TTC549 (cell line): ENCODE measurements at regions not wholly inside any gene's neighbourhood (a gene's known extent, or its start where the extent isn't known, plus 50 kb on each side); places are given as distances from the start of the nearest gene placed in this dataset.
"Not testable (repeated sequence)": the region's sequence is repeated elsewhere in the genome, so short reads cannot be mapped to it uniquely, and the experiment has no call there.

Source experiments
- FAIRE-seq: peaks from 2 replicates; lab custom pipeline; 2012; peaks lifted over from hg19 to GRCh38; lab: Jason Lieb, UNC

DNA sequence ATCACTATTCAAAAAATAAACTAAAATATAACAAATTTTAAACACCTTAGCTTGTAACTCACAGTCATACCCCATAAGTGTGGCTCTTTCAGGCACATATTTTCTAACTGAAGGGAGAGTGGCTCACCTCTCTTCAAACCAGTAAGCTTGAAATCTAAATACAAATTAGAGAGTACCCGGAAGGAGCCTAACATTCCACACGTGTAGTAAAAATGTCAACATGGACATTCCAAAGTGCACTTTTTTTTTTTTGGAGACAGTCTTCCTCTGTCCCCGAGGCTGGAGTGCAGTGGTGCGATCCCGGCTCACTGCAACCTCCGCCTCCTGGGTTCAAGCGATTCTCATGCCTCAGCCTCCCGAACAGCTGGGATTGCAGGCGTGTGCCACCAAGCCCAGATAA is 275.6 kb upstream of the ADGRL2 start:
- no peak for FAIRE-seq

DNA sequence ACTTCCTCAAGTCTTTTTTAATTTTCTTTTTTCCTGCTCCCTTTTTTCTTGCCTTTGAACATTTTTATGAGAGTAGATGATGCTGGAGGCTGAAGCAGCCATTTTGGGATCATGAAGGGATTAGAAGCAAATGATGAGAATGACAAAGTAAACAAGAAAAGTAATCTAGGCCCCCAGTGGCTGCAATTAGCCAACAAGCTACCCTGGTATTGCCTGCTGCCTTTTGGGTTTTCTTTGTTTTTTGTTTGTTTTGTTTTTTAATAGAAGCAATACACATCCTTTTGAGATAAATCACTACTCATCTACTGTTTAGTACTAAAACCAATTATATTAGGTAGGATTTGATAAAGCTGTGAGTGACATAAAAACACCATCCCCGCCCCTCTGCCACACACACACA is 280.7 kb upstream of the ADGRL2 start:
- no peak for FAIRE-seq

DNA sequence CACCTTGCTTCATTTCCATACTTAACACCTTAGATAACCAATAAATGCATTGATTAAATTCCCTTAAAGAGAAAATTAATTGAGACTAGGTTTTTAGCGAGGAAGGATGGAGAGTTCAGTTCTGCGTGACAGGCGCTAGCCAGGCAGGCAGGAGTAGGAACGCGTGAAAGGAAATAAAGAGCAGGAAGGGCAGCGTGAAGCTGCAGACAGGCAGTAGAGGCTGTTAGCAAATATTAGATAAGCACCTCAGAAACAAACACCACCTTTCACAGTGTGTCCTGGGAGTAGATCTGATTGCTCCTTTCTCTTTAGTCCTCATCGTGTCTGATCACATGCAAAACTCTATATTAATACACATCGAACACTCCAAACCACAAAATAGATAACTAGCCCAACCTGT is 282.7 kb upstream of the ADGRL2 start:
- no peak for FAIRE-seq

DNA sequence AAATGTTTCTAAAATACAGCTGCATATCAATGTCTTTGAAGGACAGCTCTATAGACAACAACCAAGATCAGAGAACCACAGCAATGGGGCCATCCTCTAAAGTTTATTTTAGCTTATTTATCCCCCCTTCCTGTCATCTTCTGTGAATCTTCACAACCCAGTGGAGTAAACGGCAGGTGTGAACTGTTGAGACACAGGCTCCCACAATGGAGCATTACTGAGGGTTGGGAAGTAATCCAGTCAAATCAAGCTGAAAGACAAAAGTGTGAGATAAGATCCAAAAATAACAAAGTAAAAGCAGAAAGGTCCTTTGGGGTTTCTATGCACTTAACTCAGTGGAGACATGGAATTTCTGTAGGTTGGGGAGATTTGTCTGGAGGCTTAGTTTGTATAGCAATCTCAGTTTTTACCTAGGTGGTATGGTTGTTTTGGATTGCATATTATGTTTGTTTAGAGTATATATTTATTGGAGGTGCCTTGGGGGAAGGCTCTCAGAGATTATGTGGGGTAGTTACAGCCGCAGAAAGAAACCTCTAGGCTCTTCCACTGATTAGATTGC is 286.9 kb upstream of the ADGRL2 start:
- no peak for FAIRE-seq

DNA sequence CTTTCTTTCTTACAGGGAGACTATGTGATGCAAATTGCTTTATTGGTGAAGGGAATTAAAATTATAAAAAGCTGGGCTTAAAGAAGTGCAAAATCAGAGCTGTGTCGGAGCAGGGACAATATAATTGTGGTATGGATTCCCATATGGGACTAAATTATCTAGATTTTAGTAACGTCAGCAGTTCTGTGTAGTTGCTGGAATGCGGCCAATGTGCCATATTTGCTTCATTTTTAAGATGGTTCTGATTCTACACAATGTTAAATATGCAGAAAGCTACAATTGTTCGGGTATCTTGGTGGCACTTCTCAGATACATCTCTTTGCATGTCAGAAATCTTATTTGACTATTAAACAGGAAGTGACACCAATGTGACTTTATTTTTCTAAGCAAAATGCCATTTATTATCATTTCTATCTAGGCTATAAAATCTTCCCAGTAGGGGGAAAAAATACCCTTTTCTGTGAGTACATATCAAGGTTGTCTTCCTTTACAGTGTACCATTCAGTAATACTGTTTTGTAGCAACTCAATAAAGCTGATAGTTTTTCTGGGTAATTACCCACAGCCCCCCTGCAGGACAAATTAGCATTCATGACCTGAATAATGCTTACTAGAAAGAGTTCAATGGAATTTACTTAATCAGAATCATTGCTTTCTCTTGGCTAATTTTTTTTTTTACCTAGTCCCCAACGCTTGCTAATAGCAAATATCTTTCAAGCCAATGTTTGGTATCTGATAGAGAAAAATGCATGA is 288.3 kb upstream of the ADGRL2 start:
- no peak for FAIRE-seq

DNA sequence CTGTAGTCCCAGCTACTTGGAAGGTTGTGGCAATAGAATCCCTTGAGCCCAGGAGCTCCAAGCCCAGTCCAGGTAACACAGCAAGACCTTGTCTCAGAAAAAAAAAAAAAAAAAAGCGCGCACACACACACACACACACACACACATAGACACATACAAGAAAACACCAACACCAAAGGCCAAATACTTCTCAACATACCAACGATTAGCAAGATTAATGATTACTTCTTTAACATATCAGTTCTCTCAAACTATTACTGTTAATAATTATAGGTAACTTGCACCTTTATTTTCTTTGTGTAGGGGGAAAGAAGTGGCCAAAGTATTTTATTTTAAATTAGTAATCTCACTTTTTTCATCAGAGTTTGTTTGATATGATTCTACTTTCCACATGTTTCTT is 289.5 kb upstream of the ADGRL2 start:
- no peak for FAIRE-seq

DNA sequence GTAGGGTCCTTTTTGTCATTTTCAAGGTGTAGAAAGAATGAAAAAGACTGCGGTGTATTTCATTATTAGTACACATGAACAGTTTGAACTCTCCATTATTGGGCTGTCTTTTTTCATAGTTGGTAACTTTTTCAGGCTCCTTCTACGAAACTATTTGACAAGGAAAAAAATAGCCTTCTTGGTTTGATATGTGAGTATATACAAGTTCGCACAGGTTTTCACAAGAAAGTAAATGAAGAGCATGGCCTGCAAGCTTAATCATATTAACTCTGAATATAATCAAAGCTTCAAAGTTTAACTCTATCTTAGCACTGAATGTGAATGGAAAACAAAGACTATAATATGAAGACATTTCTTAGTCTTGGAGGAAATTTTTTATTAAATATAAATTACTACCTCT is 290.0 kb upstream of the ADGRL2 start:
- no peak for FAIRE-seq

DNA sequence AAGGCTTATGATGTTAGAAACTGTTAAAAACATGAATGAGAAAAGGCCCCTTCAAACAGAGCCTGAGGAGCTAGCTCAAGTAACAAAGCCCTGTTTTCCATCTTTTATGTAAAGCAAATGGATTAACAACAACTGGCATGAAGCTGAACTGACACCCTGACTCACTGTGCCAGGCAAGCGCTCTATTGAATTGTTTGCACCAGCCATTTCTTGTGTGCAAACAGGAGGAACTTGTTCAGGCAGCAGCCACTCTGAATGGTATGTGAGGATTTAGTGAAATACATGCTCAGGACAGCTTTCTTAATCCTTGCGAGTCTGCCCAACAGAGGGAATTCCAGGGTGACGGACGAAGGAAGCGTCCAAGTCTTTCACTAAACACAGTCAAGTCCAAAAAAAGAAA is 291.1 kb upstream of the ADGRL2 start:
- no peak for FAIRE-seq

DNA sequence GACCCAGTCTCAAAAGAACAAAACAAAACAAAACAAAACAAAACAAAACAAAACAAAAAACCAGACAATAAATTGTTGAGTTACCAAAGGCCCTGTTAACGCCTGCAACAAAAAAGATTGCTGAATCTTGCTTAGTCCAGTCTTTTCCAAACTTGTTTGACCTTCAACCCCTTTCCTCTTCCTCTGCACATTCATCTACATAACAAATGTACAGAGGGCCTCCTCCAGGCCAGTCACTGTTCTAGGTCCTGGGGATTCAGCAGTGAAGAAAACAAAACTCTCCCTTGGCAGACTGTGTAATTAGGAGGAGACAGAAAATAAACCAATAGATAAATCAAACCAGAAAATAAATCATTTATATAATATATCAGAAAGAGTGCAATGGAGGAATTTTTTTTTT is 294.0 kb upstream of the ADGRL2 start:
- FAIRE-seq = no peak

DNA sequence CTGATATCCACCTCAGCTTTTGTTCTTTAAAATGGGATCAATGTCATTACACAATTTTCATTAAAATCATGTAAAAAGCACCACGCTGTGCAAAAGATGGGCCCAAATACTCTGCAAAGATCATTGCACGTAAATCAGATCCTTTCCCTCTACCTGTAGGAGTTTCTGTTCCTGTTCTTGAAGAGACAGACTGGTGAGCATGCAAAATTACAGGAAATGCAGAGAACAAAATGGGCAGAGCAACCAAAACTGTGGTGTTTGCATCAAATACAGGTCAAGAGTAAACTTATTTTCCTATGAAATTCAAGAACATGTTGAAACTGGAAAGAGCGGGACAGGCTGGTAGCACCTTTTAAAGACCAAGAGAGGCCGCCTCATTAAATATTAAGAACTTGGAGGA is 294.9 kb upstream of the ADGRL2 start:
- FAIRE-seq = no peak

DNA sequence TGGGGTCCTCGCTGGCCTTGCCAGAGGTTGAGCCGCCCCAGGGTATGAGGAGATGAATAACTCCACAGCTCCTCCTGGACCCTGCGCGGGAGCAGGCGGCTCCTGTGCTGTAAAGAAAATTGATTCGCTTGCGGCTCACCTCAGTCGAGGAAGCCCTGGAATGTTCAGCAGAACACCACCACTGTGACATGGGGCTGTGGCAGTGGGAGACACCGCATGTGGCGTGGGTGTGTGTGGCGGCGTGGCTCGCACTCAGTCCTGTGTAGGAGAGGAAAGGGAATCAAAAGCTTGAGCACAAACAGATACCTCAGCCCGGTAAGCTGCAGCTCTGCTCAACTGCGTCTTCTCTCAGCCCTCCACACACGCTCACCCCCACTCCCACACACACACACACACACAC is 295.9 kb upstream of the ADGRL2 start:
- FAIRE-seq = not testable (repeated sequence)

DNA sequence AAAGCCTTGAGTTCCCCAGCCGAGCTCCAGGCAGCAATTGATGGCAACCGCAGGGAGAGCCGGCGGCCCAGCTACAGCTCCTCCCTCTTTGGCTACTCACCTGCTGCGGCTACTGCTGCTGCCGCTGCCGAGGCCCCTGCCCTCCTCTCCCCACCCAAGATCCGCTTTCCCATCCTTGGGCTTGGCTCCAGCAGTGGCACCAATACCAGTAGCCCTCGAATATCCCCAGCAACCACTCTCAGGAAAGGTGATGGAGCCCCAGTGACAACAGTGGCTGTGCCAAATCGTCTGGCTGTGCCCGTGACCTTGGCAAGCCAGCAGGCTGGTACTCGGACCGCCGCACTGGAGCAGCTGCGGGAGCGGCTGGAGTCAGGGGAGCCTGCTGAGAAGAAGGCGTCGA is 298.0 kb upstream of the ADGRL2 start:
- FAIRE-seq = not testable (repeated sequence)

DNA sequence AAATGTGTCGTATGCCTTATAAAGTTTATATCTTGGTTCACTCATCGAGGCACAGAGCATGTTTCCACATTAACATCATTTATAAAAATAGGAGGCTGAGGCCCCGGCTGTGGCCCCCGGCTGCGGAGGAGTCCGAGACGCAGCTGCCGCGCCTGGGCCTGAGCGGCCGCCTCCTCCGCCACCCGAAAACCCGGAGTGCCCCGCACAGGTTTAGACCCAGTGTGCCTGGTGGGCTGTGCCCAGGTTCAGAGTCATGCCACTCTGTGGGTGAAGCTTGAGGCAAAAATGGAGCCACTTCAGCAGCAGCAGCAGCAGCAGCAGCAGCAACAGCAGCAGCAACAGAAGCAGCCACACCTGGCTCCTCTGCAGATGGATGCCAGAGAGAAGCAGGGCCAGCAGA is 299.2 kb upstream of the ADGRL2 start:
- not testable (repeated sequence) for FAIRE-seq

DNA sequence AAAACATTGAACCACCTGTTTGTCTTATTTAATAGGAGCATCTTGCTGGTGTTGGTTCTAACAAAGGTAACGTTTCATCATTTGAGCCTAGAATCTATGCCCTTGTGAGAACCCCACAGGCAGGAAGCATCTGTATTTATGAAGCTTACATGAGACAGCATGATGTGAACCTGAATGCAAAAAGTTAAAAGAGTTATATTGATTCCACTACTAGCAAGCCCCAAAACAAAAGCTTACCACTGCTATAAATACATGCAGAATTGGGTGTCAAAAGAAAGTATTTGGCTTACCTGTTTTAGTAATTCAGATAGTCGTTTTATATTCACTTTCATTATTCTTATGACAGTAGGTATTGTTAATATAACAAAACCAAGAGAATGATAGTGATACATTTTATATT is 301.2 kb upstream of the ADGRL2 start:
- FAIRE-seq = no peak

DNA sequence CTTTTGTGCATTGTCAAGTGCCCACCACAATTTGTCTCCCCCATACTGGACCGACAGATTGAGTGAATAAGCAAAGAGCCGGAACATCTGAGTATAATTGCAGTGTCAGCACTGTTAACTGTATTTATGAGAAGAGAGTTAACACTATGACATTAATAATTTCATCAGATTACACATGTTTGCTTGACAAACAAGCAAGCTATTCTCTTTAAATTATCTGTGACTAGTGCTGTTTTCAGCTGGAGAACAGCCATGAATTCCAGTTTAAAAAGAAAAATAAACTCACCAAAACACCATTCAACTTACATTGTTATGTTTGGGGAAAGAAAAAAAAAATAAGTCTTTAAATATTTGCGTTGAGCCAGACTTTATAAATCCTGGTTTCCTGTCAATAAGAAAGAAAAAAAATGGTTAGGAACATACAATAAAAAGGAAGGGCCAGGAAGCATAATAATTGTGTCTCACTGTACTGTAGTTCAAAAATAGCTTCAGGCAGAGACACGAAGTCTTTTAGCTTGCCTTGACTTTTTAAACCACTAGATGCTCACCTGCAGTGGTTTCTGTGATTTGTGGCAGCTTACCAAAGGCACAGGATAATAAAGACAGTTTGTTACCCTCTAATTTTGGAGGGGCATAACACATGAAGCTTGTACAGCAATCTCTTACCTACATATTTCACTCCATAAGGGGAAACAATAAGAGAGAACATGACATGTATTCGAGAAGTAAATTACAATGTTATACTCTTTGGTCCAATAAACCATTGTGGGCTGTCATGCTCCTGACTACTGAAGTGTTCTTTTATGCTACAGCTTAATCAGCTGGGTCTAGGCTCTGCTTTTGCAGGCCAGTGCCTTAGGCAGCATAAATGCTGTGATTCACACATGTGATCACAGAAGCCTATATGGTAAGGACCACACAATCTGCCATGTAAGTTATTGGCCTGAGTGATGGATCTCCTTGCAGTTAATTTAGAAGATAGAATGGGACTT is 302.0 kb upstream of the ADGRL2 start:
- no peak for FAIRE-seq

DNA sequence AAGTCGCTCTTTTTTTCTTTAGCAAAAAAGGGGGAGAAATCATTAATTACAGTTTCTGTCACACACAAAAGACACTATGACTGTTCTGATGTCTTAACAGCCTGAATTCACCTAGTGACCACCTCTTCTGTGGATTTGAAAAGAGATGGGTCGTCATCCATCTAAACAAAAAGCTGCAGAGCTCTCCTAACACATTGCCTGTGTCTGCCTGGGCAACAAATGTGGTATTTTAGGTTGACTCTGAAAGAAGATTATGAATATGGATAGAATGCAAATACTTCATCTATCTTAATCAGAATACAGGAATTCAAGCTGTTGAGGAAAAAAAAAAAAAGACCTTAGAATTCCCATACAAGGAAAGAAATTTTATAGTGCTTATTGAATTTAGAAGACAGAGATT is 304.4 kb upstream of the ADGRL2 start:
- no peak for FAIRE-seq

DNA sequence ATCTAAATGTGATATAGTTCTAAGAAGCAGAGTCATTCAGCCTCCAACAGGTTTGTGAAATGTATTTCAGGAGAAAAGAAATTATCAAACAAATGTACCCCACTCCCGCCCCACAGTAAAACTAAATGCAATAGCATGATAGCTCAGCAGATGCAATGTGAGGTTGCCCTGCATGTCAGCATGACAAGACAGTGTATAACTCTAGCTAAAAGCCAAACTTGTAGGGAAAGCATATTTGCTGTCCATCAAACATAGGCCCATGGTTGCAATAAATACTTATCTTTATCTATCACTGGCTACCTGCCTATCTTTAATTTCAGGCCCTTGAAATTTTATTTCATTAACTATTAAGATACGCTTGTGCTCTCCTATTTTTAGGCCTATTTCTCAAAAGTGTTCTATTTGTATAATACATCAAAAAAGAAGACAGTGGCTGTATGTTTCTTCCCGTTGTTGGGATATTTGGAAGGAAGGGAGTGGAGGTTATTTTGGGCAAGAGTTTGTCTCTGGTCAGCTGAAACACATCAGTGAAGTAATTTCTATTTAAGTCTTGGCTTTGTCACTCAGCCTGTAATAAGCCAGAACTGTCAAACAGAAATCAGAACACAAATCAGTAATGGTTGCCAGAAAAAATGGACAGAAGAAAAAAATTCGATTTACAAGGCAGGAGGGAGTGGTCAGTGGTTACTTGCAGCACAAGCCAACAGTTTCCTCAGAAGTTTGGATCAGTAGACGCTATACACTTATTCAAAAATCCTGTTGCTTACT is 307.4 kb upstream of the ADGRL2 start:
- no peak for FAIRE-seq

DNA sequence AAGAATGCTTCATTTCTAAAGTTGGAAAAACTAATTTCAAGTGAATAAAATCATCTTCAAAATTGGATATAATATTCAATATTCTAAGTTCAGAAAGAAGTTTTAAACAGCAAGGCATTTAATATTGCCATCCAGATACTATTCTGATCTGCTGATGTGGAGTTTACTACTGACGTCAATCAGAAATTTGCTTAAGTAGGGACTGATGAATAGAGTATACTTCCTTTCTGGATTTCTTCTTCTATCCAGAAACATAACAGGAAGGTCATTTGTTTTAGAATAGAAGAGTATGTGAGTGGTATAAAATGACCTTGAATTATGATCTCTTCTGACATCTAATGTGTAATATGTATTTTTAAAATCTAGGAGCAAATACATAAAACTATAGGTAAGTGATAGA is 308.1 kb upstream of the ADGRL2 start:
- FAIRE-seq = no peak

DNA sequence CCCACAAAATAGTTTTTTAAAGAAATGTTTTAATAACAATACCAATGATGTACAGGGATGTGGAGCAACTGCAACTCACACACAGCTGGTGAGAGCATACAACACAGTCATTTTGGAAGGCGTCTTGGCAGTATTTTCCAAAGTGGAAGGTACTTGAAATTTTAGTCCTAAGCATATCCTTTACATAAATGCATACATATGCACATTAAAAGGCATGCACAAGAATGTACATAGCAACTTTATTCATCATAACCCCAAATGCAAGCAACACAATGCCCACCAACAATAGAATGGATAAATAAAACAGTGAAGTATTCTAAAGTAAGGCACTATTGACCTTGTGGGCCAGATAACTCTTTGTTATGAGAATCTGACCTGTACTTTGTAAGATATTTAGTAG is 310.1 kb upstream of the ADGRL2 start:
- no peak for FAIRE-seq

DNA sequence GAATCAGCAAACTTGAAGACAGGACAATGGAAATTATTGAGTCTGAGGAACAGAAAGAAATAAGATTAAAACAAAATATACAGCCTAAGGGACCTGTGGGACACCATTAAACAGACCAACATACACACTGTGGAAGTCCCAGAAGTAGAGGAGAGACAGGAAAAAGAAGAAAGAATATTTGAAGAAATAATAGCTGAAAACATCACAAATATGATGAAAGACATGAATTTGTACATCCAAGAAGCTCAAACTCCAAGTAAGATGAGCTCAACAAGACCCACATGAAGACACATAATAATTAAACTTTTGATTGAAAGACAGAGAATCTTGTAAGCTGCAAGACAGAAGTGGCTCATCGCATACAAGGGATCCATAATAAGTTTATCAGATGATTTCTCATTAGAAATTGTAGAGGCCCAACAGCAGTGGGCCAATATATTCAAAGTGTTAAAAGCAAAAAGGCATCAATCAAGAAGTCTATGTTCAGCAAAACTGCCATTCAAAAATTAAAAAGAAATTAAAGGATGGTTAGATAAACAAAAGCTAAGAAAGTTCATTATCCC is 311.3 kb upstream of the ADGRL2 start:
- FAIRE-seq = no peak

DNA sequence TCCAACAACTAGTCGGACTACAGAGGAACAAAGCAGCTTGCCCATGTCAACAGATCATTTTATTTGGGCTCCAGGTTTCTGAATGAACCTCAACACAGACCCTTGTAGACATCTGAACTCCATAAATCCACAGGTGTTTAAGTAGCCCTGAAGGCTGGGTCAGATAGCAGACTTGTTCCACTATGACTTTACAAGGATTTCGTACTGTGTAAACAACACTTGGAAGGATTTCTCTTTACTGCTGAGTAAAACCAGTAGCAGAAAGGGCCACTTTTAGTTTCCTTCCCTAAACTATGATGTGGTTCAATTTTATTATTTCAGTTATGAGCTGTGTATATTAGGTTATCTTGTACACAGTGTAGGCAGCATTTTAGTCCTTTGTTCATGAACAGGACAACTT is 316.4 kb upstream of the ADGRL2 start:
- no peak for FAIRE-seq

DNA sequence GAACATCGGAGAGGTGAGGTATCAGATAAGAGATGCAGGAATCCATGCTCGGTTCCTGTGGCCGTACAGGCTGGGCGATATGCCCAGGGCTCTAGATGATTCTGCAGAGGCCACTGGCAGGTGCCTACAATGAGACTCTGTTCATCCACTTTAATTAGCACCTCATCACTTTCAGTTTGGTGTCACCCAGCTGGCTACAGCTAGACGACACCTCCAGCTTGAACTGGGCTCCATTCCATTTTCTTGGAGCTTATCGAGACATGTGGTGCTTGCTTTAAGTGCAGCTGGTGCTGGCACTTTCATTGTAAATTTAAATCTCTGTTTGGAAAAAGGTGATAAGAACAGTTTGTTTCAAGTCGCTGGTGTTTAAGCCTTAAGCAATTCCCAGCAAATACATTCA is 322.5 kb upstream of the ADGRL2 start:
- FAIRE-seq = no peak
